H1 (cell line): ENCODE measurements at regions not wholly inside any gene's neighbourhood (a gene's known extent, or its start where the extent isn't known, plus 50 kb on each side); places are given as distances from the start of the nearest gene placed in this dataset.

ENCODE experiments used
- BRCA1 ChIP-seq: IDR thresholded peaks from 2 replicates; pipeline ENCODE4 v1.6.1; 2012; ENCODE audit warnings: low read depth, low read length, improper control_type of control experiment
- CHD1 ChIP-seq: IDR thresholded peaks from 2 replicates; pipeline ENCODE4 v1.6.1; 2012; ENCODE audit warnings: low read depth, low read length, improper control_type of control experiment
- CHD7 ChIP-seq: fragments of 300-600 bp; sonication (generic); IDR thresholded peaks from 2 replicates; pipeline ENCODE4 v1.7.1; 2012; ENCODE audit warnings: low read length, moderate library complexity, mild to moderate bottlenecking, inconsistent platforms; ENCODE audit not compliant: insufficient replicate concordance
- CTBP2 ChIP-seq: IDR thresholded peaks from 2 replicates; pipeline ENCODE4 v1.7.0; 2011; ENCODE audit warnings: borderline replicate concordance, mild to moderate bottlenecking, moderate library complexity, mixed read lengths, low read length; ENCODE audit not compliant: insufficient read depth, insufficient read length
- EGR1 ChIP-seq: IDR thresholded peaks from 2 replicates; pipeline ENCODE4 v1.6.1; 2011; ENCODE audit warnings: low read depth, low read length, borderline replicate concordance
- GTF2F1 ChIP-seq: IDR thresholded peaks from 2 replicates; pipeline ENCODE4 v1.6.1; 2012; ENCODE audit warnings: low read depth, low read length, improper control_type of control experiment, borderline replicate concordance
- KDM5A ChIP-seq: fragments of 200-600 bp; IDR thresholded peaks from 2 replicates; pipeline ENCODE4 v1.7.1; 2012; ENCODE audit warnings: mild to moderate bottlenecking, low read length, inconsistent platforms, mixed read lengths
- MAFK ChIP-seq: IDR thresholded peaks from 2 replicates; pipeline ENCODE4 v1.6.1; 2012; ENCODE audit warnings: low read depth, mild to moderate bottlenecking, improper control_type of control experiment, low read length
- POLR2A ChIP-seq, 2 experiments: IDR thresholded peaks; 1 replicate in 1 of 2; 2 replicates in 1 of 2; pipeline ENCODE4 v1.6.1; 2011; ENCODE audit warnings: low read depth in 2 of 2, low read length in 2 of 2, mild to moderate bottlenecking in 2 of 2; ENCODE audit errors: control extremely low read depth in 1 of 2
- POU5F1 ChIP-seq: IDR thresholded peaks from 2 replicates; pipeline ENCODE4 v1.6.1; 2011; ENCODE audit warnings: low read depth, mild to moderate bottlenecking, low read length, moderate library complexity
- RAD21 ChIP-seq, 2 experiments: IDR thresholded peaks in 1 of 2; conservative IDR thresholded peaks in 1 of 2; 2 replicates each; pipeline ENCODE4 v1.6.1; 2011; ENCODE audit warnings: low read depth in 2 of 2, low read length in 2 of 2, improper control_type of control experiment in 1 of 2, inconsistent platforms in 1 of 2, mild to moderate bottlenecking in 1 of 2, moderate library complexity in 1 of 2
- SP2 ChIP-seq: IDR thresholded peaks from 2 replicates; pipeline ENCODE4 v1.6.1; 2012; ENCODE audit warnings: mild to moderate bottlenecking, low read length, inconsistent platforms
- TBP ChIP-seq: IDR thresholded peaks from 2 replicates; pipeline ENCODE4 v1.6.1; 2011; ENCODE audit warnings: low read depth, low read length, improper control_type of control experiment

- no peak for TF ChIP-seq CHD7
- no peak for TF ChIP-seq CHD1
- no peak for TF ChIP-seq MAFK
- TF ChIP-seq GTF2F1 = no peak
- TF ChIP-seq RAD21 (IDR thresholded peaks at IDR 0.05 in 1 of 2, conservative IDR thresholded peaks at IDR 0.05 in 1 of 2; ENCODE audit: low read depth in 2 of 2, low read length in 2 of 2) = peak; percentile 28 to 39; a peak in 3 of 4 replicates
- TF ChIP-seq EGR1 = no peak
- no peak for TF ChIP-seq POLR2A (IDR thresholded peaks at IDR 0.05; ENCODE audit: control extremely low read depth in 1 of 2, low read depth in 2 of 2, low read length in 2 of 2)
- TF ChIP-seq TBP = no peak
- no peak for TF ChIP-seq POU5F1
- TF ChIP-seq SP2 = no peak
- no peak for TF ChIP-seq CTBP2
- no peak for TF ChIP-seq KDM5A
- TF ChIP-seq BRCA1 = no peak
Observed at GRCh38 chr13:111663505-111663904, 343.1 kb downstream of the TEX29 start (continued).
